ENCODE measurements at regions not wholly inside any gene's neighbourhood (a gene's known extent, or its start where the extent isn't known, plus 50 kb on each side); places are given as distances from the start of the nearest gene placed in this dataset.

DNA sequence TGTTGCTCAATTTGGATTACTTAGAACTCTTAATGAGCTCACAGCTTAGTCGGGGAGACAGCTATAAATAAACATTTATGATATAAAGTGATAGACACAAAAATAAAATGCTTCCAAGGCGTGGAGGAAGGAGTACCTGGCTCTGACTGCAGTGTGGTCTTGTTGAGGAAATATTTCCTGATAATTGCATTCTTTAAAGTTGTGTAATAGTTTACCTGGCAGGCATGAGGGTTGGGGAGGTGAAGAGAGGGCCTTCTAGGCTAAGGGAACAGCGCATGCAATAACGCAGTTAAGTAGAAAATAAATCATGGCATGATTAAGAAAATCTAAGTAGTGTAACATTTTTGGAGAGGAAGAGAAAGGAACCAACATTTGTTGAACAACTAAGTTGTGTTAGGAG, 260.5 kb upstream of the ATP2B1 start:
- H3K4me1 Mint-ChIP-seq = peaks cover 0 to 8% (median 0%) of the 10 kb centered on the region in 3 donors
- H3K9me3 Mint-ChIP-seq = no peaks in the 10 kb centered on the region
- no peak overlapping the region for H3K4me3 Mint-ChIP-seq
- H3K27me3 Mint-ChIP-seq = no peaks in the 10 kb centered on the region
- no peak overlapping the region for H3K27ac Mint-ChIP-seq
- no peaks in the 10 kb centered on the region for H3K36me3 Mint-ChIP-seq

DNA sequence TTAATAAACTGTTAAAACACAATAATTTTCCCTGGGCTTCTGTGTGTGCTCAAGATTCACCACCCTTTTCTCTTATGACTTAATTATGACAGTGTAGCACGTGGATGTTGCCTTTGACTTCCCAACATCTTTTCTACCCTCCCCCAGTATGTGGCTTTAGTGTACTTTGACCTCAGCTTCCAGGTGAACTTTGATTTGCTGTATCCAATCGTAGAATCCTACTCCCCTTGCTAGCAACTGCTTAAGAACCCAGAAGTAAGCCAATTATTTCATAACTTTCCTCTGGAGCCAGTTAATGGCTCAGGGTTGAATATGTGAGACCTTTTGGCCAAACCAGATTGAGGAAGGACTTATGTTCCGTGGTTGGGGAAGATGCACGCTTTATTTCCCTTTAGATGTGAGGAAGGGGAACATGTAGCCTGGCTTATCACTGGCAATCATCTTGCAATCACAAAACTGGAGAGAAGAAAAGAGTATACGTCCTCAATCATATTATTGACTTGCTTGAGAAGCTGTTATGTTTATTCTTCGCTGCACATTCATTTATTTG, 259.6 kb upstream of the ATP2B1 start:
- Mint-ChIP-seq H3K9me3 (no peaks in the 10 kb centered on the region), H3K4me1 (peaks cover 0 to 8% (median 0%) of the 10 kb centered on the region in 3 donors), H3K27me3 (no peaks in the 10 kb centered on the region), H3K36me3 (no peaks in the 10 kb centered on the region), H3K27ac (peak overlapping the region in 1 of 3 donors; percentile 41), H3K4me3 (no peak overlapping the region)

DNA sequence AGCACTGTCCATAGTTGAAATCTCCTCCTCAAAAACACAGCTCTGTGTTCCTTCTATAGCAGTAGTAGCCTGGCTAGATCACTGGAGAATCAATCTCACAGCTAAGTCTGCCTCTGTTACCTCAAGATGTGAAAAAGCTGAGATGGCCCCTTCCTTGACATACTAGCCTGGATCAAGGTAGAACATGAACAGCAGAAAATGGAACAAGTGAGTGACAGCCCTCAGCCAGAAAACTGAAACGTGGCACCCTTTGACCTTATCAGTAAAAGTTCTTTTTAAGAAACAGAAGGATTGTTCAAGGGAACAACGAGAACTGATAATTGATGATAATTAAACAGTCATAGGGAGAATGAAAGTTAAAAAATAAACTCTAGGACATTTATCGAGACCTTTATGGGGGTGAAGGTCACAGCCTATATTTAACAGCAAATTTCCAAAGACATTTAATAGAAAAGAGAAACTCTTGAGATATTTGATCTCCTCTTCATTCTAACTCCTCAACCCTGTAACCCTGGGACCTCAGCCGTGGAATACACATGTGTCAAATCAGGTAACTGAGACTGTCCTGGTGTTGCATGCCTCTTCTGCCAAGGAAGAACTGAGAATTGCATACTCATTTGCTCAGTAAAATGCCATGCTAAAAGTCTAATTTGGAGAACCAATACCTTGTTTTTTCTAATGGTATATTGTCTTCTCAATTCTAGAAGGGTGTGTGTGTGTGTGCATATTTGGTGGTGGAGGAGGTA, 258.0 kb upstream of the ATP2B1 start:
- Mint-ChIP-seq H3K27ac (no peak overlapping the region), H3K4me3 (no peak overlapping the region)

DNA sequence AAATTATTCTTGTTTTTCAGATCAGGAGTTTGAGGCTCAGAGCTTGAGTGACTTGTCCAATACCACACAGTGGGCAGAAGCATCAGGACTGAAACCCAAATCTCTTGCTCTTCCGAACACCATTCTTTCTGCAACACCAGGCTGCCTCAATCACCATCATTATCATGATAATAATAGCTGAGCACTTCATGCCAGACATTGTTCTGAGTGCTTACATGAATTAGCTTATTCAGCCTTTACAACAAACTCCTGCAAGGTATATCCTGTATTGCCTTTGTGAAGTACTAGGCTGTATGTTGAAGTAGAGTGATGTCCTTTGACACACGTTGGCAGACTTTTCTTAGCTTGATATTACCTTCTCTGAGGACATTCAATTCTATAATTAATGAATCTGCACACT, 257.4 kb upstream of the ATP2B1 start:
- Mint-ChIP-seq H3K27ac (no peak overlapping the region), H3K4me1 (peaks cover 6 to 21% (median 13%) of the 10 kb centered on the region in 3 donors), H3K27me3 (no peaks in the 10 kb centered on the region), H3K36me3 (peaks cover 1% of the 10 kb centered on the region), H3K4me3 (no peak overlapping the region), H3K9me3 (no peaks in the 10 kb centered on the region)

More for the DNA sequence above, 258.0 kb upstream of the ATP2B1 start:
- H3K4me1 Mint-ChIP-seq = peaks cover 0 to 16% (median 6%) of the 10 kb centered on the region in 3 donors
- H3K36me3 Mint-ChIP-seq = no peaks in the 10 kb centered on the region
- H3K27me3 Mint-ChIP-seq = no peaks in the 10 kb centered on the region
- H3K9me3 Mint-ChIP-seq = no peaks in the 10 kb centered on the region

DNA sequence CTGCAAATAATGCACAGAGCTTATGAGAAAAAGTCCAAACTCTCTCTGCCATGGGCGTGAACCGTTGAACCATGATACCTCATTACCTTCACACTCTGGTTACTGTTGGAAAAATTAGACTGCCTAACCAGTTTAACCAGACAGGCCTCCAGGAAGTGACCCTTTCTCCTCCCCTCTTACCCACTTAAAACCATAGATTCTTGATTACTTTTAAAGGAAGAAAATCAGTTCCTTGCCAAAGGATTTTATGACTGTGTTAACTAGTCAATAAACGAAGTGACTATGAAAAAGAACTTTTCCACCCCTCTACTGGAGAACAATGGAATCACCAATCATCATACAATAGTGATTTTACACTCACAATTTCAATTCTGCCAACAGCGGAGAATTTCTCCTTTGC, 254.0 kb upstream of the ATP2B1 start:
- H3K36me3 Mint-ChIP-seq = peaks cover 1% of the 10 kb centered on the region
- no peaks in the 10 kb centered on the region for H3K27me3 Mint-ChIP-seq
- H3K4me1 Mint-ChIP-seq = peaks cover 17 to 29% (median 24%) of the 10 kb centered on the region in 3 donors
- no peak overlapping the region for H3K4me3 Mint-ChIP-seq
- H3K27ac Mint-ChIP-seq = peak overlapping the region in 1 of 3 donors; percentile 16
- H3K9me3 Mint-ChIP-seq = no peaks in the 10 kb centered on the region

DNA sequence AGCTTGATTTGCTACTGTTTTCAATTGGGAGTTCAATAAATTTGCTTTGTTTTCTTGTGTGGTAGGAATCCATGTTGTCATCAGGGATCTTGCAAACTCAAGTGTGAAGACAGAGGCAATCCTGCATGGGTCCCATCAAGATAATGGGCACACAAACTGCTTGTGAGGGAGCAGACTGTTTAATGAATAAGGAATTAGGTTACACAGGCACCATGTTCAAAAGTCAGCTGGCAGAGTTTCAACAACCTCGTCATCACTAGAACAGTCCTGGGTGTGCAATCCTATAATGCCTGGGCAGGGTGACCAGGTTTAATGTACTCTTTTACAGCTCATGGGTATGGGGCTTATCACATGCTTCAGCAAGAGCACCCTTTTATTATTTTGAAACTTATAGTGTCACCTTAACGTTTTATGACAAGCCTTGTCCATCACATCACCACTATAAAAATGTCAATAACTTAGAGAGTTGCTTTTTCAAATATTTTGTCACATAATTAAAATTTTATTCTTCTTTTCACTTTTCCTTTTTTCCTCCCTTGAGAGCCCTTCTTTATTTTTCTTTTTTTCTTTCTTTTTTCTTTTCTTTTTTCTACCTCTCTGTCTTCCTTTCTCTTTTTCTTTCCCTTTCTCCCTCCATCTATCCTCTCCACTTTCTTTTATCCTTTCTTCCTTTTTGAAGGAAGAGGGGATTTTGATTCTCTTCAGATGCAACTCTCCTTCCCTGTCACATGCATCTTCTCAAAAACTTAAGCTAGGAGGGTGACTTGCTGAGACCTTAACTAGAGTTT, 252.2 kb upstream of the ATP2B1 start:
- Mint-ChIP-seq H3K36me3 (peaks cover 1% of the 10 kb centered on the region), H3K4me3 (peak overlapping the region in 3 of 4 donors; percentile 31 to 80 (median 41)), H3K4me1 (peaks cover 17 to 25% (median 24%) of the 10 kb centered on the region in 3 donors), H3K9me3 (no peaks in the 10 kb centered on the region), H3K27me3 (no peaks in the 10 kb centered on the region), H3K27ac (peak overlapping the region in 2 of 3 donors; percentile 22 to 91)

DNA sequence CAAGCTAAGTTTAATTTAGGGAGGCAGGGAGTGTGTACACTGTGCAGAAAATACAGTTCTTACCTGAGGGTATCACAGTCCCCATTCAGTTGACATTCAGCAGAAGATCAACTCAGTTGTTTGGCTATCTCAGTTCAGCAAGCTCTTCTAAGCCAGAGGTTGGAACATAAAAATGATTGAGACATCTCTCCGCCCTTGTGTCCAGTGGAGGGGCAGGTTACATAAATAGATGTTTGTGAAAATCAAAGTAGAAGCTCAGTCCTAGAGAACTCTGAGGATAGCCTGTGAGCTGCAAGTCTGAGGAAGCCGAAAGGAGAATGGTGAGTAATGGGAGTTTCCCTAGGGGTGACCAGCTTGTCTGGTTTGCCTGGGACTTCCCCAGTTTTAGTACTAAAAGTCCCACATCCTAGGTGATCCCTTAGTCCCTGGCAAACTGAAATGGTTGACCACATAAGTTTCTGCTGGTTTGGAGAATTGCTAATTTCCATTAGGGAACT, 251.4 kb upstream of the ATP2B1 start:
- Mint-ChIP-seq H3K27ac (peak overlapping the region; percentile 22 to 34 (median 33)), H3K36me3 (peaks cover 1% of the 10 kb centered on the region), H3K4me1 (peaks cover 17 to 25% (median 24%) of the 10 kb centered on the region in 3 donors), H3K9me3 (no peaks in the 10 kb centered on the region), H3K27me3 (no peaks in the 10 kb centered on the region), H3K4me3 (peak overlapping the region in 2 of 4 donors; percentile 25 to 41)

DNA sequence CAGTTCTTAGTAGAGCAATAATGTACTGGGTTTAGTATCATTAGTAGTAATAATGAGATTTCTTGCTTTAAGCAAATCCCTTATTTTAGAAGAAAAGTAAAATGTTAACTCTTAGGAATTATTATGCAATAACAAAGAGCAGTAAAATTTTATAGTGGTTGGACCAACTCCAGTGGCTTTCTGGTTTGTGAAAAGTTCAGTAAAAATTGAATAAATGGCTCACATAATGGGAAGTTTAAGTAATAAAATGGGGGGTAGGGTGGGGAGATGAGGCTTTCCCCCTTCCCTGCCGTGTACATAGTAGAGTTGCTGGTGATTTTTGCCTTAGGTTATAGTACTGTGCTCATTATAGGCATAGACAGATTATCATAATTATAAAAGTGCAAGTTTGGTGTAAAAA, 250.5 kb upstream of the ATP2B1 start:
- no peaks in the 10 kb centered on the region for H3K9me3 Mint-ChIP-seq
- H3K27ac Mint-ChIP-seq = peak overlapping the region in 1 of 3 donors; percentile 33
- H3K36me3 Mint-ChIP-seq = peaks cover 1% of the 10 kb centered on the region
- peaks cover 17 to 27% (median 24%) of the 10 kb centered on the region in 3 donors for H3K4me1 Mint-ChIP-seq
- H3K27me3 Mint-ChIP-seq = no peaks in the 10 kb centered on the region
- H3K4me3 Mint-ChIP-seq = peak overlapping the region in 1 of 4 donors; percentile 25

DNA sequence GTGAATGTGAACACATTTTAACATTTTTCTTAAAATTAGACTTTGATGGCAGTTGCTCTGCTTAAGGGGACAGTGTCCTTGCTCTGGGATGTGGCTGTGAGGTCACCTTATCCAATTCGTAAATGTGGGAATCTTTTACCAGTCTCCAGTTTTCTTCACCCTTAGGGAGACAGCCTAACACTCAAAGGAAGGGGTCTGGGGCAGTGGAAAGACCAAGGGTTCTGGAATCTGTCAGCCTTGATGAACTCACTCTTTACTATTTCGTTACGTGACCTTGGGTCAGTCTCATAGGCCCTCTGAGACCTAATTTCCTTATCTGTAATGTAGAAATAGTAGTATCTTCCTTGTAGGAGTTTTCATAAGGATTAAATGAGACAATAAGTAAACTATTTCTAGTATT, 245.6 kb upstream of the ATP2B1 start:
- Mint-ChIP-seq H3K36me3 (no peaks in the 10 kb centered on the region), H3K27me3 (peaks cover 2% of the 10 kb centered on the region), H3K9me3 (no peaks in the 10 kb centered on the region), H3K27ac (peak overlapping the region in 1 of 3 donors; percentile 20), H3K4me1 (peaks cover 23 to 30% (median 25%) of the 10 kb centered on the region in 3 donors), H3K4me3 (no peak overlapping the region)

DNA sequence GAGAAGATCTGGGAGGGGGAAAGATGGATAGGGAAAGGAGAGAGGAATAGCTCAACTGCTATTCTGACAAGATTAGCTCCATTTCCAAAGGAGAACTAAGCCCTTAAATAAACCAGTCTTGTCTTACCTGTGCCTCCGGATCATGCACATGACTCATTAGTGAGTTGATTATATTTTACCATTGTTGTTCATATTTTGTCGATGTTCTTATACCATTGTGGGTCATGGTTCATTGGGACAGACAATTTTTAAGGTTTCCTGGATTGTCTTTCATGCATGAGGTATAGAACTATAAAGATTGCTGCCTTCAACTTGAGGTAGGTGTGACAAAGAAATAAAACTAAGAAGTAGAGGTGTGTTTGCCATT, 243.0 kb upstream of the ATP2B1 start:
- H3K4me1 Mint-ChIP-seq = peaks cover 40 to 53% (median 45%) of the 10 kb centered on the region in 3 donors
- no peaks in the 10 kb centered on the region for H3K36me3 Mint-ChIP-seq
- peak overlapping the region in 1 of 4 donors; percentile 14 for H3K4me3 Mint-ChIP-seq
- H3K9me3 Mint-ChIP-seq = no peaks in the 10 kb centered on the region
- H3K27me3 Mint-ChIP-seq = peaks cover 2% of the 10 kb centered on the region
- peak overlapping the region; percentile 69 to 93 (median 90) for H3K27ac Mint-ChIP-seq

DNA sequence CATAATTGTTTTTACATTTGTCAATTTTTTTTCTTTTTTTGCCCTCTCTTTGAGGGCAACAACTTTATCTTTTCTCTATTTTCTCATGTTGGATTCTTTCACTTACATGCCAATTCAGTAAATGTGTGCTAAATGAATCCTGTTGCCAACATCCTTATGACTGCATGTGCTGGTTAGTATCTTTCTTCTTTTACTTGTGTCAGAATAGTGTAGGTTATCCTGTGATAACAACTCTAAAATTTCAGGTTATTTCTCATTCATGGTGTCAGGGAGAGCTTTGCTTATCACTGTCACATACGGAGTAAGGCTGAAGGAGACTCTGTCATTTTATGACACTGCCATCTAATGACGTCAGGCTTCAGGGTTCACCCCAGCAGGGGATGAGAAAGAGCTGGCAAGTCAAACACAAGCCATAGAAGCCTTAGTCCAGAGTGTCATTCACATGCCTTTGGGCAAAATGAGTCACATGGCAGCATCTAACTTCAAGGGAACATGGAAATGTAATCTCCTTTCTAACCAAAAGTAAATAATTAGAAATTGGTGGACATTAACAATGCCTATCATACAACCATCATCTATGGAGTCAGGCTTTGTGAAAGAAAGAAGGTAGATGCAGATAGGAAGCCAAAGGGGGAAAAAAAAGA, 242.5 kb upstream of the ATP2B1 start:
- H3K36me3 Mint-ChIP-seq = no peaks in the 10 kb centered on the region
- peak overlapping the region in 3 of 4 donors; percentile 27 to 71 (median 51) for H3K4me3 Mint-ChIP-seq
- no peaks in the 10 kb centered on the region for H3K9me3 Mint-ChIP-seq
- peaks cover 2% of the 10 kb centered on the region for H3K27me3 Mint-ChIP-seq
- peak overlapping the region; percentile 69 to 93 (median 90) for H3K27ac Mint-ChIP-seq
- H3K4me1 Mint-ChIP-seq = peaks cover 42 to 53% (median 47%) of the 10 kb centered on the region in 3 donors

DNA sequence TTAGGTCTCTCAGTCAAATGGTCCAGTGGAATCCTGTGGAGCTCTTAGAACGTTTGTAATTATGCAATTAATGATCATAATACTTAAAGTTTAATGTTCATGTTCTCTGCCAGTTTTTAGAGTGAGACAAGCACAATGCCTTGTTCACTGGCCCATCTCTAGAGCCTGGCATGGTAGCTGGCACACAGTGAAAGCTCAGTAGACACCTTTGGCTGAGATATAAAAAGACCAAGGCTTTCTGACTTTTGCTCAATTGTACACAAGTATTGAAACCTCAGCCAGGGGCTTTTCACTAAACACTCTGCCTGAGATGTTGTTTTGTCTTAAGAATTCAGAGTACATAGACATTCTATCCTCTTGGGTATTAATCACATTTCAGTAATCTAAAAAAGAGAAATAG, 241.8 kb upstream of the ATP2B1 start:
- Mint-ChIP-seq H3K27ac (peak overlapping the region; percentile 69 to 97 (median 90)), H3K36me3 (no peaks in the 10 kb centered on the region), H3K4me1 (peaks cover 46 to 58% (median 47%) of the 10 kb centered on the region in 3 donors), H3K27me3 (peaks cover 2% of the 10 kb centered on the region), H3K4me3 (peak overlapping the region; percentile 27 to 62 (median 44)), H3K9me3 (no peaks in the 10 kb centered on the region)

DNA sequence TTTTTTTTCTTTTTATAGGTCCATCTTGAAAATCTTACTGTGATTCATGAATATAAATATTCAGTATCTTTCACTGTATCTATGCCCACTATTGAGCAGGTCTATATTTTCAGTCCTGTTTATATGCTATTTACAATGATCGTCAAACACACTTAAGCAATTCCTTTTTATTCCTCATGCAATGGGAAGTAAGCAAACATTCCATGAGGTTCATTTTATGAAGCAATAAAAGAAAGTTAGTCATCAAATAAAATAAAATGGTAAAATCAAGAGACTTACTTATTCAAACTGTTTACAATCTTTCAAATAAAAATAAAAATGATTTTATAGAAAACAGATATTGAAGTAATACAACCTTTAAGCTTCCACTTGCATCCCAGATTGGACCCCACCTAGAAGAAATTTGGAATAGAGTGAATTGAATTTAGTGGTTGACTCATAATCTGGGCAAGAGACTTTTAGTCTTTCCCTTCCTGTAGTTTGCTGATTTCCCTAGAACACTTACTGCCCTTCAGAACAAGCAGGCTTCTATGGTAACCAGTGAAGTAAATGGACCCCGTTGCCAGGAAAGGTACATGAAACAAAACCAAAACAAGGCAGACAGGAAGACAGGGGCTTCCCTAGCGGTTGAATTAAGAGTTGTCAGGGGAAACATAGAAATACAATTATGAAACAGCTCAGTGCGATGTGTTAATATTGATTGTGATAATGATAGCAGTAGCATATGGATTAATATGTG, 241.0 kb upstream of the ATP2B1 start:
- Mint-ChIP-seq H3K9me3 (no peaks in the 10 kb centered on the region), H3K4me3 (peak overlapping the region; percentile 31 to 62 (median 48)), H3K36me3 (no peaks in the 10 kb centered on the region), H3K27ac (peak overlapping the region; percentile 75 to 97 (median 90)), H3K27me3 (peaks cover 2% of the 10 kb centered on the region), H3K4me1 (peaks cover 47 to 59% (median 50%) of the 10 kb centered on the region in 3 donors)

Measured in IgD-negative memory B cell (primary cell).